GM23248 (cell line): ENCODE measurements at regions not wholly inside any gene's neighbourhood (a gene's known extent, or its start where the extent isn't known, plus 50 kb on each side); places are given as distances from the start of the nearest gene placed in this dataset.
A peak's percentile ranks its signal among the peaks of the same experiment; 100 is the strongest.

ENCODE experiments used
- DNase-seq: peaks from one replicate; pipeline ENCODE4 v3.0.0-alpha.2; 2015
- H2AFZ ChIP-seq: fragments of 200-600 bp; sonication (generic); 2 replicates; pipeline ENCODE4 v1.6.1; 2016; ENCODE audit warnings: antibody characterized with exemption
- H3F3A ChIP-seq: fragments of 200-600 bp; sonication (generic); 2 replicates; pipeline ENCODE4 v1.6.1; 2016; ENCODE audit warnings: mild to moderate bottlenecking, antibody characterized with exemption, mixed run types; ENCODE audit not compliant: insufficient read depth
- H3K27ac ChIP-seq: fragments of 200-600 bp; sonication (generic); 2 replicates; pipeline ENCODE4 v1.5.1; 2016; ENCODE audit warnings: mild to moderate bottlenecking
- H3K27me3 ChIP-seq: fragments of 200-600 bp; sonication (generic); replicated peaks from 2 replicates; pipeline ENCODE4 v1.6.1; 2016; ENCODE audit warnings: mild to moderate bottlenecking; ENCODE audit not compliant: insufficient read depth
- H3K36me3 ChIP-seq: fragments of 200-600 bp; sonication (generic); 2 replicates; pipeline ENCODE4 v1.6.1; 2016; ENCODE audit warnings: low read depth, mild to moderate bottlenecking
- H3K4me1 ChIP-seq: fragments of 200-600 bp; sonication (generic); 2 replicates; pipeline ENCODE4 v1.6.1; 2016; ENCODE audit warnings: mild to moderate bottlenecking; ENCODE audit not compliant: insufficient read depth
- H3K4me2 ChIP-seq: fragments of 200-600 bp; sonication (generic); one replicate; pipeline ENCODE4 v1.6.1; 2016; ENCODE audit warnings: mild to moderate bottlenecking; ENCODE audit not compliant: unreplicated experiment
- H3K4me3 ChIP-seq: fragments of 200-600 bp; sonication (generic); 2 replicates; pipeline ENCODE4 v1.5.1; 2016; ENCODE audit warnings: mild to moderate bottlenecking
- H3K79me2 ChIP-seq: fragments of 200-600 bp; sonication (generic); 2 replicates; pipeline ENCODE4 v1.6.1; 2016; ENCODE audit warnings: mild to moderate bottlenecking; ENCODE audit not compliant: insufficient read depth
- H3K9ac ChIP-seq: fragments of 200-600 bp; sonication (generic); 2 replicates; pipeline ENCODE4 v1.6.1; 2016; ENCODE audit warnings: mild to moderate bottlenecking
- H3K9me2 ChIP-seq: fragments of 200-600 bp; sonication (generic); 2 replicates; pipeline ENCODE4 v1.6.1; 2016; ENCODE audit warnings: mixed run types, mild to moderate bottlenecking, moderate library complexity; ENCODE audit not compliant: insufficient read depth
- H3K9me3 ChIP-seq: fragments of 200-600 bp; sonication (generic); one replicate; pipeline ENCODE4 v1.6.1; 2017; ENCODE audit warnings: low read depth
- H4K20me1 ChIP-seq: fragments of 200-600 bp; sonication (generic); 2 replicates; pipeline ENCODE4 v1.6.0; 2016; ENCODE audit not compliant: insufficient read depth
- EZH2 ChIP-seq: fragments of 200-600 bp; sonication (generic); IDR thresholded peaks from 2 replicates; pipeline ENCODE4 v1.6.1; 2018; ENCODE audit warnings: antibody characterized with exemption, mild to moderate bottlenecking; ENCODE audit not compliant: insufficient read depth, poor library complexity, severe bottlenecking
- EZH2phosphoT487 ChIP-seq: fragments of 200-600 bp; sonication (generic); IDR thresholded peaks from 2 replicates; pipeline ENCODE4 v1.6.1; 2018; ENCODE audit warnings: antibody characterized with exemption, moderate library complexity, mild to moderate bottlenecking, low read depth; ENCODE audit not compliant: insufficient read depth
- WGBS, 2 experiments: methylation state at CpG; one replicate each; pipeline ENCODE4 v1.1.6; 2015 to 2017; ENCODE audit warnings: low lambda C conversion rate in 2 of 2, low coverage in 1 of 2; ENCODE audit errors: missing lambda C conversion rate in 2 of 2; 5-methylcytosine and 5-hydroxymethylcytosine counted together
- in situ Hi-C: fragments of 300-500 bp; cut with MboI; formaldehyde crosslinking; loops from 2 replicates; pipeline ENCODE4 v1.15.0; 2020

DNA sequence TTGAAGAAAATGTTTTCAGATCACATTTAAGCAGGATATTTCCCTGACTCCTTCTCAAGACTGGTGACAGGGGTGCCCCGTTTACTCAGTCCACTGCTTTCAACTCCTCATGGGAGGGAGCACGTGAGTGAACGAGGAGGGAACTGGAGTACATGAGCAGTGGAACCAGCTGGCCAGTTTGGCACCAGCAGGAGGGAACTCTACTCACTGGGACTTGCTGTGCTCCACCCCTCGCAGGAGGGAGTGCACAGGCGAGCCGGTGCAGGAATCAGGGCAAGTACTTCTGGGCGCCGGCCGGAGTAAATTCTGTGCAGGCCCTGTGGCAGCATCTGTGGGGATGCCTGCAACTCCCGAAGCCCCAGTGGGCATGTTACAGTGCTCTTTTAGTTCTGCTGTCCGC, 1941.1 kb upstream of the C9orf72 start:
- H3K27me3 ChIP-seq, result no peaks in the 10 kb centered on the region
- no peaks in the 10 kb centered on the region for H3K9me2 ChIP-seq
- H3K36me3 ChIP-seq, result no peaks in the 10 kb centered on the region
- H3K4me1 ChIP-seq, result no peaks in the 10 kb centered on the region
- no peak for DNase-seq
- no peaks in the 10 kb centered on the region for H3K9me3 ChIP-seq
- H3K4me3 ChIP-seq, result no peak overlapping the region
- H3K4me2 ChIP-seq, result no peak overlapping the region
- H3F3A ChIP-seq, result no peaks in the 10 kb centered on the region
- no peaks in the 10 kb centered on the region for H3K79me2 ChIP-seq
- no peak overlapping the region for H3K9ac ChIP-seq
- H3K27ac ChIP-seq, result no peak overlapping the region
- WGBS, 2 experiments, result 15 to 16% methylated on average over 11 of the region's 11 CpGs
- TF ChIP-seq EZH2 (no peak), EZH2phosphoT487 (no peak)
- in situ Hi-C loops, result no loop called here
- no peaks in the 10 kb centered on the region for H4K20me1 ChIP-seq
- H2AFZ ChIP-seq, result no peak overlapping the region

DNA sequence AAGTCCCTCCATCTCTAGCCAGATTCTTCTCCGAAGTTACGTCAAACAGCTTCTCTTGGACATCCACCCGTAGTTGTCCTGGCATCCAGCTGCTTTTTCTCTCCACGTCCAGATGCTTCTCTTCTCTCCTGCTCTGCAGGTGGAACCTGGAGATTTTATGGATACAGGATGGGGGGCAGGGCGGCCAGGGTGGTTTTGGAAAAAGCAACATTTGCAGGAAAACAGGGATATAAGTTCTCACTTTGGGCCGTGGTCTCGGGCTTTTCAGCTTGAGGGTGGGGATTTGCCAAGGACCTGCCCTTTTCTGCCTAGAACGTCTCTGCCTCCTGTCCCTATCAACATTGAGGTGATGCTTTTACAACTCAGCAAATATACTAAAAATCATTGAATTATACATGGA, 1941.6 kb upstream of the C9orf72 start:
- no peak for TF ChIP-seq EZH2phosphoT487
- TF ChIP-seq EZH2, result no peak
- Histone ChIP-seq H2AFZ (no peak overlapping the region), H3K4me1 (no peaks in the 10 kb centered on the region), H3K79me2 (no peaks in the 10 kb centered on the region), H3F3A (no peaks in the 10 kb centered on the region), H3K4me3 (no peak overlapping the region), H3K27ac (no peak overlapping the region), H3K9me3 (no peaks in the 10 kb centered on the region), H3K9ac (no peak overlapping the region), H3K36me3 (no peaks in the 10 kb centered on the region), H3K9me2 (no peaks in the 10 kb centered on the region), H3K27me3 (no peaks in the 10 kb centered on the region), H3K4me2 (no peak overlapping the region), H4K20me1 (no peaks in the 10 kb centered on the region)
- DNase-seq, result no peak
- in situ Hi-C loops, result no loop called here
- 5 to 9% methylated on average over 8 of the region's 8 CpGs for WGBS, 2 experiments

DNA sequence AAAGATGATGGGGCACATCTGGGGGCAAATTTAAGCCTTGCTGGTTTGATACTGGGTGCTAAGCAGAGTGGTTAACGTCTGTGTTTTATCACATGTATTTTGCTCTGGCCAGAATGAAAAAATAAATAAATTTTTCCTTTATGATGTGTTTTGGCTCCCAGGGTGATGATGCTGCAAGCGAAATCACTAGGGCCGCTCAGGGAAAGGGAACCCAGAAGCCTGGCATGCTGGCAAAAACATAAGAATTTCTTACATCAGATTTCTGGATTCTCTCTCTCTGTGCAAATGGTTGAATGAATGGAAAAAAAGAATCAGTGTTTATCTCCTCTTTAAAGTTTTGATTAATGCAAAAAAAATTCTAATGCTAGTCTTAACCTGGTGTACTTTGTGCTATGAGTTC, 1975.2 kb upstream of the C9orf72 start:
- in situ Hi-C loops, result no loop called here
- H3K36me3 ChIP-seq, result no peaks in the 10 kb centered on the region
- no peak for DNase-seq
- WGBS, 2 experiments, result 4 to 6% methylated on average over 3 of the region's 3 CpGs
- H3K79me2 ChIP-seq, result no peaks in the 10 kb centered on the region
- H3K27ac ChIP-seq, result no peak overlapping the region
- H3F3A ChIP-seq, result no peaks in the 10 kb centered on the region
- no peaks in the 10 kb centered on the region for H4K20me1 ChIP-seq
- H3K9me2 ChIP-seq, result no peaks in the 10 kb centered on the region
- no peak overlapping the region for H3K4me2 ChIP-seq
- no peaks in the 10 kb centered on the region for H3K4me1 ChIP-seq
- peaks cover 3% of the 10 kb centered on the region for H3K9me3 ChIP-seq
- H2AFZ ChIP-seq, result no peak overlapping the region
- no peaks in the 10 kb centered on the region for H3K27me3 ChIP-seq
- no peak overlapping the region for H3K9ac ChIP-seq
- TF ChIP-seq EZH2 (no peak), EZH2phosphoT487 (no peak)
- no peak overlapping the region for H3K4me3 ChIP-seq

DNA sequence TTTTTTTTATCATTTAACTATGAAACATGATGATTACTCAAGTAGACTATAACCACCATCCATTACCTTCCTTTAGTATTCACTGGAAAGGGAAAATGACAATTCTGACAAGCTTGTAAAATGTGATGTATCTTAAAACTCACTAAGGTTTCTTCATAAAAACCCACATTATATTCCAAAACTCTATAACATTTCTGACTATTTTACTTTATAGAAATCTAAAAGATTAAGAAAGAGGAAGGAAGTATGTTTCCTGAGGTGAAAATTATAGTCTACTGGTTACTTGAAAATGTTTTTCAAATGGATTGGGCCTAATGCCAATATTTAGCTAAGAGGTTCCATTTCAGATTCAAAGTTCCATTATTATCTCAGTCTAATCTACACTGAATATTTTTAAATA, 1982.2 kb upstream of the C9orf72 start:
- no peaks in the 10 kb centered on the region for H3K4me1 ChIP-seq
- H4K20me1 ChIP-seq, result no peaks in the 10 kb centered on the region
- H3K9me2 ChIP-seq, result no peaks in the 10 kb centered on the region
- peaks cover 3% of the 10 kb centered on the region for H3K9me3 ChIP-seq
- no peaks in the 10 kb centered on the region for H3K79me2 ChIP-seq
- no peak overlapping the region for H2AFZ ChIP-seq
- no peak overlapping the region for H3K4me3 ChIP-seq
- H3K27me3 ChIP-seq, result no peaks in the 10 kb centered on the region
- no peak overlapping the region for H3K9ac ChIP-seq
- no peak overlapping the region for H3K4me2 ChIP-seq
- in situ Hi-C loops, result no loop called here
- TF ChIP-seq EZH2, result no peak
- TF ChIP-seq EZH2phosphoT487, result no peak
- H3K36me3 ChIP-seq, result no peaks in the 10 kb centered on the region
- no peaks in the 10 kb centered on the region for H3F3A ChIP-seq
- DNase-seq, result no peak
- no peak overlapping the region for H3K27ac ChIP-seq

DNA sequence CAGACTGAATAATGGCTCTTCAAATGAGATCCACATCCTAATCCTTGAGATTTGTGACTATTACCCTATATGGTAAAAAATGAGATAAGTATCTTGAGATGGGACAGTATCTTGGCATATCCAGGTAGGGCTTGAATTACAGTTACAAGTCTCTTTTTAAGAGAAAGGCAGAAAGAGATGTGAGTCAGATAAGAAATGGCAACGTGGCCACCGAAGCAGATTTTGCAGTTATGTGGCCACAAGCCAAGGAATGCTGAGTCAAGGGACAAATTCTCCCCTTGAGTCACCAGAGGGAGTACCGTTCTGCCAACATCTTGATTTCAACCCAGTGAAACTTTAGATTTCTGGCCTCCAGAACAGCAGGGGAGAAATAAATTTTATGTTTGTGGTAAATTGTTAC, 1983.0 kb upstream of the C9orf72 start:
- Histone ChIP-seq H3K4me3 (no peak overlapping the region), H3F3A (no peaks in the 10 kb centered on the region), H2AFZ (no peak overlapping the region), H3K4me1 (no peaks in the 10 kb centered on the region), H3K27me3 (no peaks in the 10 kb centered on the region), H3K36me3 (no peaks in the 10 kb centered on the region), H3K9ac (no peak overlapping the region), H3K9me3 (peaks cover 3% of the 10 kb centered on the region), H3K27ac (no peak overlapping the region), H3K79me2 (no peaks in the 10 kb centered on the region), H3K9me2 (no peaks in the 10 kb centered on the region), H3K4me2 (no peak overlapping the region), H4K20me1 (no peaks in the 10 kb centered on the region)
- DNase-seq, result peak; percentile 31
- TF ChIP-seq EZH2phosphoT487 (no peak), EZH2 (no peak)
- WGBS, 2 experiments, result 0 to 10% methylated on average over 3 of the region's 3 CpGs
- in situ Hi-C loops, result no loop called here
